DOHH2 (cell line): ENCODE measurements at regions not wholly inside any gene's neighbourhood (a gene's known extent, or its start where the extent isn't known, plus 50 kb on each side); places are given as distances from the start of the nearest gene placed in this dataset.

Experiments used
- H3F3A ChIP-seq: fragments of 200-600 bp; sonication (generic), shearing (Covaris generic); 2 replicates; pipeline ENCODE4 v1.6.0; 2016; ENCODE audit warnings: antibody characterized with exemption, mild to moderate bottlenecking; ENCODE audit not compliant: control insufficient read depth, insufficient read depth
- H3K27ac ChIP-seq: fragments of 200-600 bp; sonication (generic); 2 replicates; pipeline ENCODE4 v1.5.1; 2014; ENCODE audit warnings: low read depth, mild to moderate bottlenecking, low read length, moderate library complexity
- H3K27me3 ChIP-seq: fragments of 200-600 bp; sonication (generic); 2 replicates; pipeline ENCODE4 v1.6.1; 2014; ENCODE audit warnings: mild to moderate bottlenecking, low read length, mixed read lengths; ENCODE audit not compliant: control insufficient read depth
- H3K36me3 ChIP-seq: fragments of 200-600 bp; sonication (generic); 2 replicates; pipeline ENCODE4 v1.6.1; 2014; ENCODE audit warnings: mild to moderate bottlenecking, low read length, moderate library complexity, mixed read lengths; ENCODE audit not compliant: control insufficient read depth
- H3K4me1 ChIP-seq: fragments of 200-600 bp; sonication (generic); 2 replicates; pipeline ENCODE4 v1.6.1; 2014; ENCODE audit warnings: mild to moderate bottlenecking, low read length, mixed read lengths; ENCODE audit not compliant: control insufficient read depth
- H3K4me2 ChIP-seq: fragments of 200-600 bp; sonication (generic); 2 replicates; pipeline ENCODE4 v1.6.0; 2014; ENCODE audit warnings: mild to moderate bottlenecking, low read length, moderate library complexity
- H3K4me3 ChIP-seq: fragments of 200-600 bp; sonication (generic); 2 replicates; pipeline ENCODE4 v1.5.1; 2014; ENCODE audit warnings: mild to moderate bottlenecking, low read length, mixed read lengths
- H3K79me2 ChIP-seq: fragments of 200-600 bp; sonication (generic); 2 replicates; pipeline ENCODE4 v1.6.1; 2014; ENCODE audit warnings: mild to moderate bottlenecking, low read length, mixed read lengths; ENCODE audit not compliant: control insufficient read depth
- H3K9me2 ChIP-seq: fragments of 200-600 bp; sonication (generic); replicated peaks from 2 replicates; pipeline ENCODE4 v1.6.1; 2014; ENCODE audit warnings: mild to moderate bottlenecking, low read length, mixed read lengths; ENCODE audit not compliant: control insufficient read depth
- H3K9me3 ChIP-seq: fragments of 200-600 bp; sonication (generic); 2 replicates; pipeline ENCODE4 v1.6.1; 2014; ENCODE audit warnings: antibody characterized with exemption, low read length, mixed read lengths; ENCODE audit not compliant: control insufficient read depth, insufficient read depth
- H4K20me1 ChIP-seq: fragments of 200-600 bp; sonication (generic); 2 replicates; pipeline ENCODE4 v1.6.0; 2014; ENCODE audit warnings: low read depth, mild to moderate bottlenecking, antibody characterized with exemption, low read length, moderate library complexity; ENCODE audit not compliant: control insufficient read depth, insufficient read depth
- CTCF ChIP-seq: fragments of 200-600 bp; sonication (generic); IDR thresholded peaks from one replicate; pipeline ENCODE4 v1.5.1; 2014; ENCODE audit warnings: antibody characterized with exemption, mild to moderate bottlenecking, low read depth, low read length; ENCODE audit not compliant: poor library complexity, severe bottlenecking
- EZH2phosphoT487 ChIP-seq: fragments of 200-600 bp; sonication (generic); IDR thresholded peaks from 2 replicates; pipeline ENCODE4 v1.6.1; 2017; ENCODE audit warnings: borderline replicate concordance, mild to moderate bottlenecking, antibody characterized with exemption, low read length, moderate library complexity, mixed read lengths

- Histone ChIP-seq H3F3A (no peaks in the 10 kb centered on the region), H3K27ac (no peak overlapping the region), H4K20me1 (no peaks in the 10 kb centered on the region), H3K9me3 (no peaks in the 10 kb centered on the region), H3K9me2 (no peaks in the 10 kb centered on the region), H3K79me2 (no peaks in the 10 kb centered on the region), H3K27me3 (no peaks in the 10 kb centered on the region), H3K4me3 (no peak overlapping the region), H3K4me2 (no peak overlapping the region), H3K4me1 (no peaks in the 10 kb centered on the region), H3K36me3 (no peaks in the 10 kb centered on the region)
- TF ChIP-seq EZH2phosphoT487 (no peak), CTCF (no peak)
Observed at GRCh38 chr10:84762754-84763394, 434.5 kb downstream of the CCSER2 start.

GRCh38 chr10:84763965-84764364, 435.6 kb downstream of the CCSER2 start:
- H3K27me3 ChIP-seq = no peaks in the 10 kb centered on the region
- H4K20me1 ChIP-seq = no peaks in the 10 kb centered on the region
- no peaks in the 10 kb centered on the region for H3K9me2 ChIP-seq
- H3K4me2 ChIP-seq = no peak overlapping the region
- no peaks in the 10 kb centered on the region for H3K4me1 ChIP-seq
- no peaks in the 10 kb centered on the region for H3K79me2 ChIP-seq
- H3K4me3 ChIP-seq = no peak overlapping the region
- H3F3A ChIP-seq = no peaks in the 10 kb centered on the region
- TF ChIP-seq CTCF = no peak
- TF ChIP-seq EZH2phosphoT487 = no peak
- H3K9me3 ChIP-seq = no peaks in the 10 kb centered on the region
- H3K27ac ChIP-seq = no peak overlapping the region
- no peaks in the 10 kb centered on the region for H3K36me3 ChIP-seq

GRCh38 chr10:84765086-84765485, 436.7 kb downstream of the CCSER2 start:
- H3F3A ChIP-seq = no peaks in the 10 kb centered on the region
- H3K9me2 ChIP-seq = no peaks in the 10 kb centered on the region
- no peak overlapping the region for H3K4me2 ChIP-seq
- no peaks in the 10 kb centered on the region for H3K79me2 ChIP-seq
- TF ChIP-seq CTCF (no peak), EZH2phosphoT487 (no peak)
- H3K4me3 ChIP-seq = no peak overlapping the region
- no peaks in the 10 kb centered on the region for H3K9me3 ChIP-seq
- no peaks in the 10 kb centered on the region for H3K36me3 ChIP-seq
- H4K20me1 ChIP-seq = no peaks in the 10 kb centered on the region
- no peaks in the 10 kb centered on the region for H3K4me1 ChIP-seq
- no peaks in the 10 kb centered on the region for H3K27me3 ChIP-seq
- H3K27ac ChIP-seq = no peak overlapping the region
